PFSK-1 (cell line): ENCODE measurements at regions not wholly inside any gene's neighbourhood (a gene's known extent, or its start where the extent isn't known, plus 50 kb on each side); places are given as distances from the start of the nearest gene placed in this dataset.

Source experiments
- FOXP2 ChIP-seq: optimal IDR thresholded peaks from 2 replicates; pipeline ENCODE3; 2011; ENCODE audit warnings: borderline replicate concordance, control low read depth, inconsistent platforms; ENCODE audit not compliant: insufficient read depth; ENCODE audit errors: extremely low read length, extremely low read depth
- POLR2AphosphoS5 ChIP-seq: IDR thresholded peaks from 2 replicates; pipeline ENCODE4 v1.6.1; 2012; ENCODE audit warnings: low read depth, mild to moderate bottlenecking, control low read depth, low read length, moderate library complexity
- SIN3A ChIP-seq: IDR thresholded peaks from 2 replicates; pipeline ENCODE4 v1.6.1; 2012; ENCODE audit warnings: mild to moderate bottlenecking, low read length, moderate library complexity, borderline replicate concordance; ENCODE audit not compliant: insufficient read depth
- TAF1 ChIP-seq: IDR thresholded peaks from 2 replicates; pipeline ENCODE4 v1.6.1; 2012; ENCODE audit warnings: low read length, control low read depth, borderline replicate concordance; ENCODE audit not compliant: insufficient read depth
- TF ChIP-seq, protein P1 (sequence below), 2 experiments: IDR thresholded peaks; 2 replicates each; pipeline versions ENCODE4 v1.6.1 to v1.8.0; 2011 to 2012; ENCODE audit warnings: low read depth in 2 of 2, low read length in 2 of 2, control low read depth in 1 of 2, inconsistent platforms in 1 of 2, mild to moderate bottlenecking in 1 of 2, moderate library complexity in 1 of 2; ENCODE audit not compliant: insufficient read depth in 1 of 2

DNA sequence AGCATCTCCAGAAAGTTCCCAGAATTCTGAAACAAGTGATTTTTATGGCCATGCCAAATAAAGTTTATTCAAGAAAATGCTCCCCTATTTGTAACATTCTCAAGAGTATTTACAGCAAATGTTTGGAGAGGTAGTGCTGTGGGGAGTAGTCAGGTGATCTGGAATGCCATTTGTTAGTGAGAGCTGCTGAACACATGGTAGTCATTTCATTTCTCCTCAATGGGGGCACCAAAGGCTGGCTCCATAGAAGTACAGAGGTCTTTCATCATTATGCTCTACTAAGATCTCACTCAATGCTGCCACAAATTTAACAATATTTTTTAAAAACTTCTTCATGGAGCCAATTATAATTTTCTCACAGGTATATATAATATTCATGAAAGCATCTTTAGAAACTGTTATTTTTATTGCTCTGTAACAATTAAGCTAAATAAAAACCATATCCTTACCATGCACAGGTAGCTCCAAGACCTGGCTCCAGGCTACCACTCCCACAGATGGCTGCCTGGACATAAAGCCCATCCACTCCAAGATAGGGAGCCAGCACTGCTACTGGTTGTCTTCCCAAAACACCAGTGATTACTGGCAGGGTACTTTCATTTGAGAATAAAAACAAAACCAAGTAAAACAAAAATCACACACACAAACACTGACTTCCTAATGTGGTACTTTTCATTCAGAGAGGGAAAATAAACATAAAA lies 200.8 kb downstream of the PLK2 start:
- TF ChIP-seq POLR2AphosphoS5 (no peak), FOXP2 (no peak), TAF1 (no peak), SIN3A (no peak)
- TF ChIP-seq, protein P1, sequence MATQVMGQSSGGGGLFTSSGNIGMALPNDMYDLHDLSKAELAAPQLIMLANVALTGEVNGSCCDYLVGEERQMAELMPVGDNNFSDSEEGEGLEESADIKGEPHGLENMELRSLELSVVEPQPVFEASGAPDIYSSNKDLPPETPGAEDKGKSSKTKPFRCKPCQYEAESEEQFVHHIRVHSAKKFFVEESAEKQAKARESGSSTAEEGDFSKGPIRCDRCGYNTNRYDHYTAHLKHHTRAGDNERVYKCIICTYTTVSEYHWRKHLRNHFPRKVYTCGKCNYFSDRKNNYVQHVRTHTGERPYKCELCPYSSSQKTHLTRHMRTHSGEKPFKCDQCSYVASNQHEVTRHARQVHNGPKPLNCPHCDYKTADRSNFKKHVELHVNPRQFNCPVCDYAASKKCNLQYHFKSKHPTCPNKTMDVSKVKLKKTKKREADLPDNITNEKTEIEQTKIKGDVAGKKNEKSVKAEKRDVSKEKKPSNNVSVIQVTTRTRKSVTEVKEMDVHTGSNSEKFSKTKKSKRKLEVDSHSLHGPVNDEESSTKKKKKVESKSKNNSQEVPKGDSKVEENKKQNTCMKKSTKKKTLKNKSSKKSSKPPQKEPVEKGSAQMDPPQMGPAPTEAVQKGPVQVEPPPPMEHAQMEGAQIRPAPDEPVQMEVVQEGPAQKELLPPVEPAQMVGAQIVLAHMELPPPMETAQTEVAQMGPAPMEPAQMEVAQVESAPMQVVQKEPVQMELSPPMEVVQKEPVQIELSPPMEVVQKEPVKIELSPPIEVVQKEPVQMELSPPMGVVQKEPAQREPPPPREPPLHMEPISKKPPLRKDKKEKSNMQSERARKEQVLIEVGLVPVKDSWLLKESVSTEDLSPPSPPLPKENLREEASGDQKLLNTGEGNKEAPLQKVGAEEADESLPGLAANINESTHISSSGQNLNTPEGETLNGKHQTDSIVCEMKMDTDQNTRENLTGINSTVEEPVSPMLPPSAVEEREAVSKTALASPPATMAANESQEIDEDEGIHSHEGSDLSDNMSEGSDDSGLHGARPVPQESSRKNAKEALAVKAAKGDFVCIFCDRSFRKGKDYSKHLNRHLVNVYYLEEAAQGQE (IDR thresholded peaks at IDR 0.05; ENCODE audit: insufficient read depth in 1 of 2, low read depth in 2 of 2, low read length in 2 of 2), result no peak

DNA sequence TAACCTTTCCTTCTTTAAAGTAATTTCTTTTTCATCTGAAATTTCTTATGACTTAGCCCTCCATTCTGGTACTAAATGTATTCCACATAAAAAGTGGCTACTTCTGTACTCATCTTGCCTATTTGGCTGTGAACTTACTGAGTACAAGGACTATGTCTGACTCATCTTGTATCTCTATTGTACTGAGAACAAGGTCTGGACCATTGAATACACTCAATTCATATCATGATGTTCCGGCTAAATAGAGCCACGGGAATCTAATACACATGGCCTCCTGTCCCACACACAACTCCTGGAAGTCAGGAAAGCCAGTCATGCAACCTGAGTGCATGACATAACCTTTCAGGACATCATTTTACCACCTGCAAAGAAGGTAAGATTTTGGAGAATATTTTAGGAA lies 203.9 kb downstream of the PLK2 start:
- TF ChIP-seq, protein P1 (IDR thresholded peaks at IDR 0.05; ENCODE audit: insufficient read depth in 1 of 2, low read depth in 2 of 2, low read length in 2 of 2), result no peak
- TF ChIP-seq POLR2AphosphoS5 (no peak), FOXP2 (no peak), TAF1 (no peak), SIN3A (no peak)

DNA sequence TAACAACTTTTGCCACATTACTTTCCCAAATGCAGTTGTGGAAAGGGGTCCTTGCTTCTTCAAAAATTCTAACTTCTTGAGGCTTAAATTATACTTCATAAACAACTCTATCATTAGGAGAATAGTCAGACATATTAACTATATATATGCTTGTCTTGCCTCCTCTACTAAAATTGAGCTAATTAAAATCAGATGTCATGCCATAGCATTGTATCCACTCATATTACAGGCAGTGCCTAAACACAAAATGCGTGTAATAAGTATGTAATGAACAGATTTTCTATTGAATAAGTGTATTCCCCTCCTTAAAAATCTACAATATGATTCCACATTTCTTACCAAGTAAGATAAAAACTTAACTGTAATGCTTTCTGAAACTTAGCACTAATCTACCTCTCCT lies 204.5 kb downstream of the PLK2 start:
- no peak for TF ChIP-seq SIN3A
- no peak for TF ChIP-seq TAF1
- TF ChIP-seq FOXP2, result no peak
- no peak for TF ChIP-seq POLR2AphosphoS5
- TF ChIP-seq, protein P1 (IDR thresholded peaks at IDR 0.05; ENCODE audit: insufficient read depth in 1 of 2, low read depth in 2 of 2, low read length in 2 of 2), result no peak

DNA sequence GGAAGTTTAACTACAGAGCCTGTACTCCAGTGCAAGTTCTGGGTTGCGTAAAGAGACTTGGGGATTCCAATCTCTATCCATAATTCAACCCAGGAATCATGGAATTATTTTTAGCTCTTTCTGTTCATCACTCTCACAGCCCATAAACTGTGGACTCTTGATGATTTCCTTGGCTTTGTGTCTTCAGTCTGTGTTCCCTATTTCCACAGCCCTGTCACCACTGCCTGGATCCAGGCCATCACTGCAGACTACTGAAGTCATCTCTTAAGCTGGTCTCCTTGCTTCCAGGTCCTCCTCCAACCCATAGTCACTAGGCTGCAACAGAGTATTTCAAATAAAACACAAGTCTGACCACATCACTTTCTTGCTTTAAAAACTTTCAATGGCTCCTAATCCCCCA lies 211.7 kb downstream of the PLK2 start:
- TF ChIP-seq, protein P1 (IDR thresholded peaks at IDR 0.05; ENCODE audit: insufficient read depth in 1 of 2, low read depth in 2 of 2, low read length in 2 of 2), result no peak
- TF ChIP-seq TAF1 (no peak), FOXP2 (no peak), POLR2AphosphoS5 (no peak), SIN3A (no peak)
